HCT116 (cell line): ENCODE measurements at regions not wholly inside any gene's neighbourhood (a gene's known extent, or its start where the extent isn't known, plus 50 kb on each side); places are given as distances from the start of the nearest gene placed in this dataset.

ENCODE experiments used
- ATAC-seq: fragments of 200-7000 bp; cut with Tn5 transposase; 2 replicates; pipeline ENCODE4 v1.9.1; 2020; ENCODE audit warnings: mild to moderate bottlenecking, moderate library complexity
- BruUV-seq: library from RNA; stranded (reverse); fragments of 400-500 nt; replicated peaks from 2 replicates; lab custom pipeline; 2021; lab: Mats Ljungman, UMichigan
- CTCF ChIA-PET: fragments of 300-600 bp; sonication (Branson Sonifier 250); formaldehyde crosslinking; loops from one replicate; lab custom pipeline; 2021; ENCODE audit warnings: antibody characterized with exemption; lab: Charles Lee
- POLR2A ChIA-PET: fragments of 300-600, 350-600 bp; sonication (Branson Sonifier 250); formaldehyde crosslinking; loops from one replicate; lab custom pipeline; 2021; ENCODE audit warnings: antibody characterized with exemption; lab: Charles Lee
- RAD21 ChIA-PET, 2 experiments: fragments of 300-600 bp; sonication (Branson Sonifier 250); formaldehyde crosslinking; loops; one replicate each; lab custom pipeline; 2023; ENCODE audit warnings: low total read pairs in 2 of 2; ENCODE audit not compliant: uncharacterized antibody in 2 of 2, unreplicated experiment in 2 of 2, low non-redundant PET in 1 of 2; lab: Charles Lee
- DNase-seq: peaks from one replicate; pipeline ENCODE4 v3.0.0-alpha.2; 2010; ENCODE audit warnings: low read depth, low spot score
- H2AFZ ChIP-seq: fragments of 200-600 bp; shearing (Covaris generic), sonication (generic); 2 replicates; pipeline ENCODE4 v1.6.1; 2017; ENCODE audit warnings: low read depth, mixed run types, mixed read lengths, antibody characterized with exemption, low read length; ENCODE audit not compliant: poor library complexity, severe bottlenecking
- H3K27ac ChIP-seq: 2 replicates; pipeline ENCODE4 v1.5.1; 2012; ENCODE audit warnings: low read depth, low read length
- H3K27me3 ChIP-seq: fragments of 200-600 bp; sonication (generic); 2 replicates; pipeline ENCODE4 v1.6.1; 2016; ENCODE audit warnings: mixed run types, low read length, mixed read lengths; ENCODE audit not compliant: insufficient read depth
- H3K36me3 ChIP-seq, 2 experiments: fragments of 200-500 bp in 1 of 2; fragments of 200-600 bp in 1 of 2; sonication (Bioruptor generic) in 1 of 2; sonication (generic) in 1 of 2; 2 replicates each; pipeline versions ENCODE4 v1.5.1 to v1.6.1; 2014 to 2016; ENCODE audit warnings: low read length in 2 of 2, inconsistent platforms in 1 of 2, mixed read lengths in 1 of 2, mixed run types in 1 of 2; ENCODE audit not compliant: insufficient read depth in 2 of 2, control insufficient read depth in 1 of 2
- H3K4me1 ChIP-seq, 2 experiments: fragments of 200-600 bp in 1 of 2; sonication (generic) in 1 of 2; 2 replicates each; pipeline versions ENCODE4 v1.5.1 to v1.6.1; 2012 to 2017; ENCODE audit warnings: low read length in 2 of 2, inconsistent platforms in 1 of 2, mild to moderate bottlenecking in 1 of 2, mixed read lengths in 1 of 2, mixed run types in 1 of 2, moderate library complexity in 1 of 2; ENCODE audit not compliant: insufficient read depth in 2 of 2, control insufficient read depth in 1 of 2
- H3K4me2 ChIP-seq: fragments of 200-600 bp; sonication (generic); 2 replicates; pipeline ENCODE4 v1.6.1; 2017; ENCODE audit warnings: mixed run types, low read length, mixed read lengths
- H3K4me3 ChIP-seq, 2 experiments: fragments of 200-600 bp in 1 of 2; sonication (generic) in 1 of 2; replicated peaks in 1 of 2; 2 replicates each; pipeline ENCODE4 v1.5.1; 2011 to 2016; ENCODE audit warnings: low read length in 2 of 2, control low read depth in 1 of 2, low read depth in 1 of 2, mild to moderate bottlenecking in 1 of 2, mixed read lengths in 1 of 2, mixed run types in 1 of 2
- H3K79me2 ChIP-seq: fragments of 200-600 bp; sonication (generic); 2 replicates; pipeline ENCODE4 v1.6.1; 2017; ENCODE audit warnings: mild to moderate bottlenecking, mixed run types, low read length, moderate library complexity, mixed read lengths; ENCODE audit not compliant: insufficient read depth
- H3K9ac ChIP-seq: fragments of 200-600 bp; sonication (generic); 2 replicates; pipeline ENCODE4 v1.6.1; 2016; ENCODE audit warnings: low read length, mixed read lengths
- H3K9me2 ChIP-seq: fragments of 200-600 bp; sonication (generic), shearing (Covaris generic); 2 replicates; pipeline ENCODE4 v1.6.1; 2017; ENCODE audit warnings: mixed run types, mild to moderate bottlenecking, moderate library complexity; ENCODE audit not compliant: insufficient read depth
- H3K9me3 ChIP-seq, 2 experiments: fragments of 200-500 bp in 1 of 2; fragments of 200-600 bp in 1 of 2; sonication (Bioruptor generic) in 1 of 2; sonication (generic) in 1 of 2; 2 replicates each; pipeline ENCODE4 v1.6.1; 2014 to 2017; ENCODE audit warnings: low read length in 2 of 2, mixed read lengths in 2 of 2, inconsistent platforms in 1 of 2, low read depth in 1 of 2, mild to moderate bottlenecking in 1 of 2, mixed run types in 1 of 2, moderate library complexity in 1 of 2; ENCODE audit not compliant: control insufficient read depth in 1 of 2, insufficient read depth in 1 of 2
- H4K20me1 ChIP-seq: fragments of 200-600 bp; sonication (generic), shearing (Covaris generic); 2 replicates; pipeline ENCODE4 v1.6.1; 2017; ENCODE audit warnings: mixed run types, mild to moderate bottlenecking, moderate library complexity; ENCODE audit not compliant: insufficient read depth
- ELF1 ChIP-seq: IDR thresholded peaks from 2 replicates; pipeline ENCODE4 v1.6.1; 2012; ENCODE audit warnings: low read depth, borderline replicate concordance
- RAD21 ChIP-seq: IDR thresholded peaks from 2 replicates; pipeline ENCODE4 v1.6.1; 2012; ENCODE audit warnings: low read depth, mild to moderate bottlenecking
- SIN3A ChIP-seq: IDR thresholded peaks from 2 replicates; pipeline ENCODE4 v1.6.1; 2012; ENCODE audit warnings: low read depth
- SP1 ChIP-seq: IDR thresholded peaks from 2 replicates; pipeline ENCODE4 v1.6.1; 2012; ENCODE audit warnings: low read depth
- ZFX ChIP-seq: fragments of 450-650 bp; IDR thresholded peaks from 2 replicates; pipeline ENCODE4 v1.6.1; 2017
- ZNF274 ChIP-seq: fragments of 200-500 bp; sonication (Bioruptor generic); IDR thresholded peaks from 2 replicates; pipeline ENCODE4 v1.6.1; 2014; ENCODE audit warnings: mild to moderate bottlenecking, low read depth, low read length, inconsistent platforms
- intact Hi-C: fragments of 100-400 bp; cut with micrococcal nuclease; formaldehyde crosslinking; loops from 2 replicates; pipeline ENCODE4 v1.10.0; 2022
- TF ChIP-seq, protein P1 (sequence below), 3 experiments: fragments of 200-600 bp in 1 of 3; sonication (generic) in 1 of 3; IDR thresholded peaks in 2 of 3; conservative IDR thresholded peaks in 1 of 3; 2 replicates each; pipeline ENCODE4 v1.5.1; 2012 to 2017; ENCODE audit warnings: low read depth in 2 of 3, low read length in 2 of 3, antibody characterized with exemption in 1 of 3, borderline replicate concordance in 1 of 3, control low read depth in 1 of 3, mild to moderate bottlenecking in 1 of 3, mixed read lengths in 1 of 3, mixed run types in 1 of 3, moderate library complexity in 1 of 3; ENCODE audit not compliant: insufficient read depth in 1 of 3

DNA sequence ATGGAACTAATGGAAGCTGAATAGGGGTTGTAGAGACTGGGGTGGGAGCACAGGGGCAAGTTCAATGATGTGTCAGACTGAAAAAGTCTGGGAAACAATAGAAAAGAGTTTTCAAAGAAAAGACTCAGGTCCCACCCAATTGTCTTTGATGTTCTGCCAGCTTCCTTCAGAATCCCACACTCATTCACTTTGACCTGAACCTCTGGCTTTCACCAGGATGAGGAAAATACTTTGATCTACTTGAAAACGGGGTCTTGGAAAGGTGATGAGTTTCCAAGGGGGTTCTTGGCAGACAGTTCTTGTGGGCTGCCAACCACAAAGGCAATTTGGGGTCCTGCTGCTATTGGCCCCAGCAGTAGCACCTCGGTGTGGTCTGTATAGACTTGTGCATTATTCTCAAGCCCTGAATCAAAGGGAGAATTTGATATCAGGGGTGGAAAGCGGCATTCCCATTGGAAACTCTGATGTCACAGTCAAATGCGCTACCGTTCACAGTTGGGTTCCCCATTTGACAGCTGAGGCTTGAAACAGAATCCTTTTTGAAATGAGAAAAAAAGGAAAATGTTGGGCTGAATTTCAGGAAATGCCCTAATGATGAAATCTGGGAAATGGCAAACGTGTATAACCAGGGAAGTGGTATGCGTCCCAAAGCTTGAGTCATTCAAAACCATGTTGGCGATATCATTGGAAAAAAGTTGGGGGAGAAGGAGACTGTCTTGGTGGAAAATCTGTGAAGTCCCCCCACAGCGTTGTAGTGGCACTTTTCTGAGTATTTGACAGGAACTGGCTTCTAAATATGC lies 229.2 kb upstream of the LRTM1 start:
- no peak for DNase-seq
- RAD21 ChIA-PET: no interaction called here
- Histone ChIP-seq H3K9me2 (no peaks in the 10 kb centered on the region), H3K9ac (no peak overlapping the region), H4K20me1 (no peaks in the 10 kb centered on the region), H3K4me3 (no peak overlapping the region), H3K79me2 (no peaks in the 10 kb centered on the region), H3K4me1 (no peaks in the 10 kb centered on the region), H3K27me3 (no peaks in the 10 kb centered on the region), H2AFZ (no peak overlapping the region), H3K36me3 (no peaks in the 10 kb centered on the region), H3K9me3 (peaks cover 0 to 27% of the 10 kb centered on the region in 2 experiments; a peak in 2 of 4 replicates), H3K27ac (no peak overlapping the region), H3K4me2 (no peak overlapping the region)
- no TSS peak for BruUV-seq
- CTCF ChIA-PET: no interaction called here
- intact Hi-C loops: no loop called here
- TF ChIP-seq ZFX (no peak), SP1 (no peak), ZNF274 (no peak), ELF1 (no peak), SIN3A (no peak), RAD21 (no peak)
- TF ChIP-seq, protein P1, sequence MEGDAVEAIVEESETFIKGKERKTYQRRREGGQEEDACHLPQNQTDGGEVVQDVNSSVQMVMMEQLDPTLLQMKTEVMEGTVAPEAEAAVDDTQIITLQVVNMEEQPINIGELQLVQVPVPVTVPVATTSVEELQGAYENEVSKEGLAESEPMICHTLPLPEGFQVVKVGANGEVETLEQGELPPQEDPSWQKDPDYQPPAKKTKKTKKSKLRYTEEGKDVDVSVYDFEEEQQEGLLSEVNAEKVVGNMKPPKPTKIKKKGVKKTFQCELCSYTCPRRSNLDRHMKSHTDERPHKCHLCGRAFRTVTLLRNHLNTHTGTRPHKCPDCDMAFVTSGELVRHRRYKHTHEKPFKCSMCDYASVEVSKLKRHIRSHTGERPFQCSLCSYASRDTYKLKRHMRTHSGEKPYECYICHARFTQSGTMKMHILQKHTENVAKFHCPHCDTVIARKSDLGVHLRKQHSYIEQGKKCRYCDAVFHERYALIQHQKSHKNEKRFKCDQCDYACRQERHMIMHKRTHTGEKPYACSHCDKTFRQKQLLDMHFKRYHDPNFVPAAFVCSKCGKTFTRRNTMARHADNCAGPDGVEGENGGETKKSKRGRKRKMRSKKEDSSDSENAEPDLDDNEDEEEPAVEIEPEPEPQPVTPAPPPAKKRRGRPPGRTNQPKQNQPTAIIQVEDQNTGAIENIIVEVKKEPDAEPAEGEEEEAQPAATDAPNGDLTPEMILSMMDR (IDR thresholded peaks at IDR 0.05 in 2 of 3, conservative IDR thresholded peaks at IDR 0.05 in 1 of 3; ENCODE audit: borderline replicate concordance in 1 of 3, insufficient read depth in 1 of 3, low read depth in 2 of 3, low read length in 2 of 3): no peak
- ATAC-seq: no peak
- POLR2A ChIA-PET: no interaction called here
